ENCODE measurements at regions not wholly inside any gene's neighbourhood (a gene's known extent, or its start where the extent isn't known, plus 50 kb on each side); places are given as distances from the start of the nearest gene placed in this dataset.

DNA sequence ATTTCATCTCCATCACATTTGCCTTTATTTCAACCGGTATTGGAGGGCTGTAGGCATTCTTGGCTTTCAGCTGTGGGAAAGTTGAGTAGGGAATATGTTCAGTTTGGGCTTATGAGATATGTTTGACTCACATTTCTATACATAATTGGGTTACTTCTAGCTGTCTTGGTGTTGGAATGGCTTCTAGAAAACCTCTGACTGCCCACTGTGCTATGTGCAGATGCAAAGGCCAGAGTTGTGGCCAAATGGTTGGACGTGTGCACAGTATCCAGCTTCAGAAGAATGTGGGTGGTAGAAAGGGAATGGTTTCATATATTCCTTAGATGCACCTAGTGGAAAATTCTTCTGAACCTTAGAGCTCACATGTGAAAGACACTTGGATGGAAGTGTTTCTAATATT is 92.6 kb upstream of the H2AZ1 start:
- TF ChIP-seq, protein P1, sequence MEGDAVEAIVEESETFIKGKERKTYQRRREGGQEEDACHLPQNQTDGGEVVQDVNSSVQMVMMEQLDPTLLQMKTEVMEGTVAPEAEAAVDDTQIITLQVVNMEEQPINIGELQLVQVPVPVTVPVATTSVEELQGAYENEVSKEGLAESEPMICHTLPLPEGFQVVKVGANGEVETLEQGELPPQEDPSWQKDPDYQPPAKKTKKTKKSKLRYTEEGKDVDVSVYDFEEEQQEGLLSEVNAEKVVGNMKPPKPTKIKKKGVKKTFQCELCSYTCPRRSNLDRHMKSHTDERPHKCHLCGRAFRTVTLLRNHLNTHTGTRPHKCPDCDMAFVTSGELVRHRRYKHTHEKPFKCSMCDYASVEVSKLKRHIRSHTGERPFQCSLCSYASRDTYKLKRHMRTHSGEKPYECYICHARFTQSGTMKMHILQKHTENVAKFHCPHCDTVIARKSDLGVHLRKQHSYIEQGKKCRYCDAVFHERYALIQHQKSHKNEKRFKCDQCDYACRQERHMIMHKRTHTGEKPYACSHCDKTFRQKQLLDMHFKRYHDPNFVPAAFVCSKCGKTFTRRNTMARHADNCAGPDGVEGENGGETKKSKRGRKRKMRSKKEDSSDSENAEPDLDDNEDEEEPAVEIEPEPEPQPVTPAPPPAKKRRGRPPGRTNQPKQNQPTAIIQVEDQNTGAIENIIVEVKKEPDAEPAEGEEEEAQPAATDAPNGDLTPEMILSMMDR (IDR thresholded peaks at IDR 0.05): no peak
- TF ChIP-seq POLR2AphosphoS5 (IDR thresholded peaks at IDR 0.05): no peak
- TF ChIP-seq POLR2A (IDR thresholded peaks at IDR 0.05): no peak
